B cell (primary cell): ENCODE measurements at regions not wholly inside any gene's neighbourhood (a gene's known extent, or its start where the extent isn't known, plus 50 kb on each side); places are given as distances from the start of the nearest gene placed in this dataset.

Source experiments
- ATAC-seq: fragments of 200-7000 bp; cut with Tn5 transposase; one replicate; pipeline ENCODE4 v1.10.0; 2021; ENCODE audit warnings: low read depth, mild to moderate bottlenecking, moderate number of reproducible peaks, moderate library complexity
- CTCF ChIA-PET: fragments of 350-600 bp; sonication (Branson Sonifier 250); formaldehyde crosslinking; loops from one replicate; lab custom pipeline; 2021; ENCODE audit warnings: antibody characterized with exemption, inconsistent platforms; lab: Charles Lee
- POLR2A ChIA-PET: fragments of 350-600 bp; sonication (Branson Sonifier 250); formaldehyde crosslinking; loops from one replicate; lab custom pipeline; 2021; ENCODE audit warnings: antibody characterized with exemption; lab: Charles Lee
- DNase-seq: peaks from one replicate; pipeline ENCODE4 v3.0.0; 2013
- H2AFZ ChIP-seq: 2 replicates; pipeline ENCODE4 v1.6.1; 2012; ENCODE audit warnings: mild to moderate bottlenecking, low read depth, low read length; ENCODE audit not compliant: insufficient read depth, poor library complexity, severe bottlenecking
- H3K27ac ChIP-seq, 2 donors: 1 replicate in 1 of 2; 2 replicates in 1 of 2; pipeline ENCODE4 v1.5.1; 2012 to 2013; ENCODE audit warnings: low read length in 2 of 2, mild to moderate bottlenecking in 2 of 2, moderate library complexity in 1 of 2
- H3K27me3 ChIP-seq, 4 experiments: fragments of 200-600 bp in 1 of 4; sonication (generic) in 1 of 4; replicated peaks in 1 of 4; 1 replicate in 2 of 4; 2 replicates in 2 of 4; pipeline versions ENCODE4 v1.6.1 to v1.7.0; 2013 to 2016; ENCODE audit warnings: low read length in 3 of 4, mild to moderate bottlenecking in 2 of 4, mixed read lengths in 1 of 4, moderate library complexity in 1 of 4; ENCODE audit not compliant: insufficient read depth in 4 of 4, control insufficient read depth in 3 of 4; ENCODE audit errors: control extremely low read depth in 1 of 4
- H3K36me3 ChIP-seq, 2 experiments: replicated peaks in 1 of 2; 1 replicate in 1 of 2; 2 replicates in 1 of 2; pipeline versions ENCODE4 v1.6.1 to v1.7.1; 2013; ENCODE audit warnings: low read length in 1 of 2; ENCODE audit not compliant: insufficient read depth in 2 of 2, control insufficient read depth in 1 of 2; ENCODE audit errors: control extremely low read depth in 1 of 2, extremely low read depth in 1 of 2
- H3K4me1 ChIP-seq, 2 donors: fragments of 200-600 bp in 1 of 2; sonication (generic) in 1 of 2; 1 replicate in 1 of 2; 2 replicates in 1 of 2; pipeline versions ENCODE4 v1.5.1 to v1.6.1; 2013 to 2017; ENCODE audit warnings: low read length in 2 of 2; ENCODE audit not compliant: control insufficient read depth in 2 of 2, insufficient read depth in 2 of 2
- H3K4me2 ChIP-seq: replicated peaks from 2 replicates; pipeline ENCODE3; 2012; ENCODE audit warnings: mild to moderate bottlenecking, low read depth, low read length; ENCODE audit not compliant: poor library complexity, severe bottlenecking
- H3K4me3 ChIP-seq, 5 experiments: fragments of 200-600 bp in 1 of 5; sonication (generic) in 1 of 5; 1 replicate in 3 of 5; 2 replicates in 2 of 5; pipeline versions ENCODE4 v1.5.1 to v1.7.0; 2011 to 2016; ENCODE audit warnings: low read length in 4 of 5, mild to moderate bottlenecking in 4 of 5, low read depth in 2 of 5, control low read depth in 1 of 5, moderate library complexity in 1 of 5; ENCODE audit not compliant: insufficient read depth in 1 of 5; ENCODE audit errors: control extremely low read depth in 1 of 5, extremely low read depth in 1 of 5
- H3K79me2 ChIP-seq: fragments of 200-600 bp; sonication (generic); one replicate; pipeline ENCODE4 v1.6.0; 2016; ENCODE audit warnings: low read length; ENCODE audit not compliant: control insufficient read depth, insufficient read depth
- H3K9ac ChIP-seq: fragments of 200-600 bp; sonication (generic); 2 replicates; pipeline ENCODE4 v1.6.1; 2017; ENCODE audit warnings: mild to moderate bottlenecking, low read length, moderate library complexity
- H3K9me3 ChIP-seq, 3 donors: one replicate each; pipeline versions ENCODE4 v1.6.1 to v1.7.1; 2013; ENCODE audit warnings: low read length in 2 of 3; ENCODE audit not compliant: control insufficient read depth in 2 of 3, insufficient read depth in 1 of 3; ENCODE audit errors: control extremely low read depth in 1 of 3
- H4K20me1 ChIP-seq: 2 replicates; pipeline ENCODE4 v1.6.0; 2012; ENCODE audit warnings: mild to moderate bottlenecking, low read length; ENCODE audit not compliant: insufficient read depth, control insufficient read depth, poor library complexity, severe bottlenecking
- H3K27ac Mint-ChIP-seq: one replicate; pipeline ENCODE4 v1.8.0; 2021; ENCODE audit warnings: mixed read lengths
- H3K27me3 Mint-ChIP-seq: one replicate; pipeline ENCODE4 v1.8.0; 2021; ENCODE audit warnings: mixed read lengths
- H3K4me1 Mint-ChIP-seq: one replicate; pipeline ENCODE4 v1.8.0; 2021; ENCODE audit warnings: mixed read lengths
- H3K4me3 Mint-ChIP-seq: one replicate; pipeline ENCODE4 v1.8.0; 2021; ENCODE audit warnings: mixed read lengths
- H3K9me3 Mint-ChIP-seq: one replicate; pipeline ENCODE4 v1.8.0; 2022; ENCODE audit warnings: mixed read lengths; ENCODE audit not compliant: insufficient read depth
- CTCF ChIP-seq: fragments of 200-600 bp; IDR thresholded peaks from one replicate; pipeline ENCODE4 v1.8.0; 2022; ENCODE audit warnings: antibody characterized with exemption, mild to moderate bottlenecking
- EZH2 ChIP-seq: IDR thresholded peaks from 2 replicates; pipeline ENCODE4 v1.6.1; 2012; ENCODE audit warnings: borderline replicate concordance, low read depth, mild to moderate bottlenecking, moderate library complexity, low read length; ENCODE audit not compliant: insufficient read depth, poor library complexity, severe bottlenecking
- WGBS: methylation state at CpG from one replicate; pipeline ENCODE4 v1.1.5; 2013; ENCODE audit warnings: missing lambda C conversion rate; ENCODE audit not compliant: insufficient coverage; 5-methylcytosine and 5-hydroxymethylcytosine counted together
- intact Hi-C: fragments of 100-400 bp; cut with micrococcal nuclease; formaldehyde crosslinking; loops from one replicate; pipeline ENCODE4 v1.10.0; 2022

GRCh38 chr2:38158378-38159118 lies 82.6 kb upstream of the CYP1B1 start:
- Histone ChIP-seq H3K27ac (no peak overlapping the region), H3K9me3 (no peaks in the 10 kb centered on the region), H3K9ac (no peak overlapping the region), H4K20me1 (no peaks in the 10 kb centered on the region), H3K4me3 (no peak overlapping the region), H3K36me3 (no peaks in the 10 kb centered on the region), H3K4me2 (no peak overlapping the region), H3K4me1 (no peaks in the 10 kb centered on the region), H3K27me3 (peaks cover 0 to 3% (median 0%) of the 10 kb centered on the region in 4 experiments), H2AFZ (no peak overlapping the region), H3K79me2 (no peaks in the 10 kb centered on the region)
- Mint-ChIP-seq H3K27me3 (peaks cover 40% of the 10 kb centered on the region), H3K4me3 (no peak overlapping the region), H3K4me1 (no peaks in the 10 kb centered on the region), H3K9me3 (no peaks in the 10 kb centered on the region), H3K27ac (no peak overlapping the region)
- ATAC-seq, result no peak
- ChIA-PET CTCF (no interaction called here), POLR2A (no interaction called here)
- intact Hi-C loops, result no loop called here
- TF ChIP-seq CTCF (no peak), EZH2 (no peak)
- WGBS, result 100% methylated on average over 2 of the region's 6 CpGs
- no peak for DNase-seq

- ChIA-PET CTCF (interaction anchor here (0.6 kb wide), 1 partner anchor 118 kb away, joined by 6 read pairs; no protein-coding TSS in a partner anchor), POLR2A (no interaction called here)
- H3K4me3 ChIP-seq, result no peak overlapping the region
- no peaks in the 10 kb centered on the region for H3K36me3 ChIP-seq
- H3K4me2 ChIP-seq, result no peak overlapping the region
- Mint-ChIP-seq H3K4me3 (no peak overlapping the region), H3K27ac (no peak overlapping the region), H3K9me3 (no peaks in the 10 kb centered on the region), H3K4me1 (no peaks in the 10 kb centered on the region), H3K27me3 (peaks cover 32% of the 10 kb centered on the region)
- H3K27ac ChIP-seq, result no peak overlapping the region
- H3K4me1 ChIP-seq, result no peaks in the 10 kb centered on the region
- 88% methylated on average over 3 of the region's 5 CpGs for WGBS
- H3K9ac ChIP-seq, result no peak overlapping the region
- no peaks in the 10 kb centered on the region for H3K9me3 ChIP-seq
- DNase-seq (no peak), ATAC-seq (no peak)
- no peaks in the 10 kb centered on the region for H4K20me1 ChIP-seq
- intact Hi-C loops, result no loop called here
- H2AFZ ChIP-seq, result no peak overlapping the region
- H3K79me2 ChIP-seq, result no peaks in the 10 kb centered on the region
- TF ChIP-seq CTCF (no peak), EZH2 (no peak)
- peaks cover 0 to 3% (median 0%) of the 10 kb centered on the region in 4 experiments for H3K27me3 ChIP-seq
Observed at GRCh38 chr2:38156436-38156835, 80.5 kb upstream of the CYP1B1 start.
